ENCODE measurements at regions not wholly inside any gene's neighbourhood (a gene's known extent, or its start where the extent isn't known, plus 50 kb on each side); places are given as distances from the start of the nearest gene placed in this dataset.

DNA sequence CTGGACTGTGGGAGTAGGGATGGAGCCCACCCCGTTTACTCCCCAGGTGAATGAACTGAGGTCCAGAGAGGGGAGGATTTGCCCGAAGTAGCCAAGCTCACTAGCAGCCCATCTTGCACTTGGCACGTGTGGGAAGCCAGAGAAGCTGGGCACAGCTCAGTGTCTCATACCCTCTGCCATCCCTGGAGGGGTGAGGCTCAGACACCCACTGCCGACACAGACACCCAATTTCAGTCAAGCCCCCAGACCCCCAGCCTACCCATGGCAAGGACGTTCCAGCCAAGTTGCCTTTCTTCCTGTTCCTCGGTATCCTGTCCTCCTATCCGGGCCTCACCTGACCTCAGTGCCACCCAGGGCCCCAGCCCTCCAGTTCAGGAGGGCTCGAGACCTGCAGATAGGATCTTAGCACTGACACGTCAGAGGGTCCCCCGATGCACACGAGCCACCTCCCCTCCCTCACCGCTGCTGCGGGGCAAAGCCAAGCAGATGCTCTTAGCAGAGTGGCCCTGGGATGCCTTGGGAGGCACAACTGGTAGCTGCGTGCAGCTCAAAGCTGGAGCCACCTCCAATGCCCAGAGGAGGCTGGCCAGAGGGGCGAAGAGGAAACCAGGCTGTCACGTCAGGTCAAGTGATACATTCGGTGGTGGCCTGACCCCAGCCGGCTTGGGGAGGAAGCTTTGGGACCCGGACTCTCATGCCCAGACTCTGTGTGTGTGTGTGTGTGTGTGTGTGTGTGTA lies 90.4 kb upstream of the TNRC6C start:
- Mint-ChIP-seq H3K4me3 (no peak overlapping the region), H3K27ac (no peak overlapping the region), H3K36me3 (no peaks in the 10 kb centered on the region), H3K27me3 (no peaks in the 10 kb centered on the region), H3K9me3 (no peaks in the 10 kb centered on the region), H3K4me1 (peaks cover 48 to 59% (median 50%) of the 10 kb centered on the region in 3 donors)
- H3K27ac ChIP-seq (ENCODE audit: low read length), result no peak overlapping the region
- POLR2A ChIA-PET, result no interaction called here
- no peak for ATAC-seq (replicated peaks in 1 of 4)
- no peak for DNase-seq
- H3K27me3 ChIP-seq (replicated peaks in 1 of 2; ENCODE audit: control insufficient read depth in 2 of 2, extremely low read depth in 1 of 2, insufficient read depth in 2 of 2, low read length in 1 of 2), result no peaks in the 10 kb centered on the region
- no peak overlapping the region for H3K4me3 ChIP-seq (ENCODE audit: control insufficient read depth in 1 of 2, extremely low read depth in 1 of 2, low read length in 1 of 2)
- H3K36me3 ChIP-seq (ENCODE audit: control insufficient read depth in 2 of 2, extremely low read depth in 1 of 2, insufficient read depth in 1 of 2, low read length in 1 of 2), result no peaks in the 10 kb centered on the region
- peaks cover 24 to 68% of the 10 kb centered on the region in 2 experiments for H3K4me1 ChIP-seq (ENCODE audit: control insufficient read depth in 1 of 2, extremely low read depth in 1 of 2, insufficient read depth in 2 of 2, low read length in 2 of 2)
- H3K9me3 ChIP-seq, result no peaks in the 10 kb centered on the region
- CTCF ChIA-PET, result no interaction called here
- WGBS (ENCODE audit: insufficient coverage), result 96% methylated on average over 16 of the region's 19 CpGs

DNA sequence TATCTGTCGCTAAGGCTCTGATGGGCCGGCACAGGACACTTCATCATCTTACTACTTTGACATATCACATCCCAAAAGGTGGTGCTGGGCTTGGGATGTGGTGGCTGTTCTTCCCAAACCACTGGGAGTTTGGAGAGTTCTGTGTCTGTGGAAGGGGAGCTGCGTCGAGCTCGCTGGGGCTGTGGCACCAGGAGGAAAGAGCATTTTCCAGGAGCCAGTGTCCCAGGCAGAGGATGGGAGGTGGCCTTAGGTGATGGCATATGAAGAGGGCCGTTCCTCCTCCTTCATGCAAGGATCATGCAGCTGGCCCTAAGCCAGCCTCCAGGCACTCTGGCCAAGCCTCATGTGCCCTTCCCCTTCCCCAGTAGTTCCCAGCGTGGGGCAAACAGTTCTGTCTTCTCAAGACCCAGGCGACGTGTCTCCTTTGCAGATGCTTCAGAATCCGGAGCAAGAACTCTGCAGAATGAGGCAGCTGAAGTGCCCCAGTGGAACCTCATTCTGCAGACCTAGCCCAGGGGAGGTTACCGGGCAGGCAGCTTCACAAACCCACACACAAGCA lies 89.4 kb upstream of the TNRC6C start:
- 81% methylated on average over 7 of the region's 11 CpGs for WGBS (ENCODE audit: insufficient coverage)

GRCh38 chr17:77869665-77870132 lies 88.8 kb upstream of the TNRC6C start:
- 27% methylated on average over 3 of the region's 10 CpGs for WGBS (ENCODE audit: insufficient coverage)
- H3K9me3 ChIP-seq, result no peaks in the 10 kb centered on the region
- H3K27me3 ChIP-seq (replicated peaks in 1 of 2; ENCODE audit: control insufficient read depth in 2 of 2, extremely low read depth in 1 of 2, insufficient read depth in 2 of 2, low read length in 1 of 2), result no peaks in the 10 kb centered on the region
- H3K27ac ChIP-seq (ENCODE audit: low read length), result no peak overlapping the region
- peak overlapping the region in 1 of 2 donors; percentile 6 for H3K4me3 ChIP-seq (ENCODE audit: control insufficient read depth in 1 of 2, extremely low read depth in 1 of 2, low read length in 1 of 2)
- Mint-ChIP-seq H3K27me3 (no peaks in the 10 kb centered on the region), H3K27ac (peak overlapping the region in 1 of 2 donors; percentile 46), H3K4me1 (peaks cover 48 to 64% (median 52%) of the 10 kb centered on the region in 3 donors), H3K36me3 (no peaks in the 10 kb centered on the region), H3K4me3 (peak overlapping the region; percentile 6 to 50 (median 40)), H3K9me3 (no peaks in the 10 kb centered on the region)
- CTCF ChIA-PET, result no interaction called here
- peak; percentile 21 to 52 (median 43) for ATAC-seq (replicated peaks in 1 of 4)
- no peaks in the 10 kb centered on the region for H3K36me3 ChIP-seq (ENCODE audit: control insufficient read depth in 2 of 2, extremely low read depth in 1 of 2, insufficient read depth in 1 of 2, low read length in 1 of 2)
- peak in 12 of 35 experiments; percentile 9 to 66 (median 34) for DNase-seq
- POLR2A ChIA-PET, result interaction anchor here in 1 of 2 donors (1.4 kb wide), 1 partner anchor 89 kb away, joined by 7 read pairs; the partner anchor contains the start of gene TNRC6C
- peaks cover 29 to 68% of the 10 kb centered on the region in 2 experiments for H3K4me1 ChIP-seq (ENCODE audit: control insufficient read depth in 1 of 2, extremely low read depth in 1 of 2, insufficient read depth in 2 of 2, low read length in 2 of 2)

More for the DNA sequence above, 89.4 kb upstream of the TNRC6C start:
- Histone ChIP-seq H3K36me3 (ENCODE audit: control insufficient read depth in 2 of 2, extremely low read depth in 1 of 2, insufficient read depth in 1 of 2, low read length in 1 of 2) (no peaks in the 10 kb centered on the region), H3K27me3 (replicated peaks in 1 of 2; ENCODE audit: control insufficient read depth in 2 of 2, extremely low read depth in 1 of 2, insufficient read depth in 2 of 2, low read length in 1 of 2) (no peaks in the 10 kb centered on the region), H3K4me1 (ENCODE audit: control insufficient read depth in 1 of 2, extremely low read depth in 1 of 2, insufficient read depth in 2 of 2, low read length in 2 of 2) (peaks cover 32 to 68% of the 10 kb centered on the region in 2 experiments), H3K4me3 (ENCODE audit: control insufficient read depth in 1 of 2, extremely low read depth in 1 of 2, low read length in 1 of 2) (no peak overlapping the region), H3K9me3 (no peaks in the 10 kb centered on the region), H3K27ac (ENCODE audit: low read length) (no peak overlapping the region)
- ATAC-seq (replicated peaks in 1 of 4), result peak in 1 of 4 experiments; percentile 6
- H3K27ac Mint-ChIP-seq, result peak overlapping the region in 1 of 2 donors; percentile 46
- CTCF ChIA-PET, result no interaction called here
- peak overlapping the region in 2 of 3 donors; percentile 17 to 50 for H3K4me3 Mint-ChIP-seq
- H3K4me1 Mint-ChIP-seq, result peaks cover 51 to 63% (median 53%) of the 10 kb centered on the region in 3 donors
- no peaks in the 10 kb centered on the region for H3K9me3 Mint-ChIP-seq
- POLR2A ChIA-PET, result interaction anchor here (0.6 to 1.4 kb wide), 2 partner anchors 89 to 95 kb away, joined by 4 to 7 read pairs; partner anchors contain the start of gene TNRC6C (in 1 of the 2)
- H3K27me3 Mint-ChIP-seq, result no peaks in the 10 kb centered on the region
- no peak for DNase-seq
- no peaks in the 10 kb centered on the region for H3K36me3 Mint-ChIP-seq

- no peaks in the 10 kb centered on the region for H3K36me3 ChIP-seq (ENCODE audit: control insufficient read depth in 2 of 2, extremely low read depth in 1 of 2, insufficient read depth in 1 of 2, low read length in 1 of 2)
- peak overlapping the region; percentile 65 to 82 for H3K27ac Mint-ChIP-seq
- 14% methylated on average over 10 of the region's 11 CpGs for WGBS (ENCODE audit: insufficient coverage)
- POLR2A ChIA-PET, result interaction anchor here in 1 of 2 donors (0.6 to 0.7 kb wide), 2 partner anchors 86 to 930 kb away, joined by 3 to 4 read pairs; partner anchors contain the start of gene TNRC6C
- H3K4me1 Mint-ChIP-seq, result peaks cover 66 to 79% (median 67%) of the 10 kb centered on the region in 3 donors
- DNase-seq (peak in 20 of 35 experiments; percentile 29 to 80 (median 41)), ATAC-seq (replicated peaks in 1 of 4) (peak; percentile 67 to 85 (median 69))
- no peaks in the 10 kb centered on the region for H3K27me3 Mint-ChIP-seq
- H3K36me3 Mint-ChIP-seq, result peaks cover 11% of the 10 kb centered on the region
- no peaks in the 10 kb centered on the region for H3K9me3 ChIP-seq
- peak overlapping the region in 1 of 2 donors; percentile 6 for H3K4me3 ChIP-seq (ENCODE audit: control insufficient read depth in 1 of 2, extremely low read depth in 1 of 2, low read length in 1 of 2)
- H3K27ac ChIP-seq (ENCODE audit: low read length), result peak overlapping the region; percentile 50
- peak overlapping the region in 2 of 3 donors; percentile 10 to 67 for H3K4me3 Mint-ChIP-seq
- CTCF ChIA-PET, result interaction anchor here in 1 of 2 donors (0.6 kb wide), 1 partner anchor 532 kb away, joined by 3 read pairs; no protein-coding TSS in a partner anchor
- peaks cover 0 to 10% (median 2%) of the 10 kb centered on the region in 3 donors for H3K9me3 Mint-ChIP-seq
- peaks cover 36 to 86% of the 10 kb centered on the region in 2 experiments for H3K4me1 ChIP-seq (ENCODE audit: control insufficient read depth in 1 of 2, extremely low read depth in 1 of 2, insufficient read depth in 2 of 2, low read length in 2 of 2)
- H3K27me3 ChIP-seq (replicated peaks in 1 of 2; ENCODE audit: control insufficient read depth in 2 of 2, extremely low read depth in 1 of 2, insufficient read depth in 2 of 2, low read length in 1 of 2), result no peaks in the 10 kb centered on the region
Measured at GRCh38 chr17:77872199-77872598, 86.3 kb upstream of the TNRC6C start.

GRCh38 chr17:77872714-77873499 lies 85.6 kb upstream of the TNRC6C start:
- Histone ChIP-seq H3K4me3 (ENCODE audit: control insufficient read depth in 1 of 2, extremely low read depth in 1 of 2, low read length in 1 of 2) (peak overlapping the region in 1 of 2 donors; percentile 1), H3K4me1 (ENCODE audit: control insufficient read depth in 1 of 2, extremely low read depth in 1 of 2, insufficient read depth in 2 of 2, low read length in 2 of 2) (peaks cover 43 to 93% of the 10 kb centered on the region in 2 experiments), H3K27ac (ENCODE audit: low read length) (peak overlapping the region; percentile 50), H3K36me3 (ENCODE audit: control insufficient read depth in 2 of 2, extremely low read depth in 1 of 2, insufficient read depth in 1 of 2, low read length in 1 of 2) (no peaks in the 10 kb centered on the region), H3K9me3 (no peaks in the 10 kb centered on the region), H3K27me3 (replicated peaks in 1 of 2; ENCODE audit: control insufficient read depth in 2 of 2, extremely low read depth in 1 of 2, insufficient read depth in 2 of 2, low read length in 1 of 2) (no peaks in the 10 kb centered on the region)
- no peaks in the 10 kb centered on the region for H3K27me3 Mint-ChIP-seq
- ChIA-PET CTCF (interaction anchor here in 1 of 2 donors (0.6 kb wide), 1 partner anchor 533 kb away, joined by 3 read pairs; no protein-coding TSS in a partner anchor), POLR2A (interaction anchor here in 1 of 2 donors (0.6 to 0.7 kb wide), 2 partner anchors 86 to 931 kb away, joined by 3 to 4 read pairs; partner anchors contain the start of gene TNRC6C)
- H3K4me3 Mint-ChIP-seq, result peak overlapping the region in 2 of 3 donors; percentile 14 to 67
- ATAC-seq (replicated peaks in 1 of 4) (no peak), DNase-seq (no peak)
- H3K36me3 Mint-ChIP-seq, result peaks cover 11% of the 10 kb centered on the region
- 89% methylated on average over 25 of the region's 28 CpGs for WGBS (ENCODE audit: insufficient coverage)
- H3K4me1 Mint-ChIP-seq, result peaks cover 73 to 82% (median 74%) of the 10 kb centered on the region in 3 donors
- peaks cover 0 to 10% (median 2%) of the 10 kb centered on the region in 3 donors for H3K9me3 Mint-ChIP-seq
- peak overlapping the region; percentile 82 to 87 for H3K27ac Mint-ChIP-seq
